Stromal cell of bone marrow (primary cell): ENCODE measurements at regions not wholly inside any gene's neighbourhood (a gene's known extent, or its start where the extent isn't known, plus 50 kb on each side); places are given as distances from the start of the nearest gene placed in this dataset.

Source experiments
- DNase-seq: peaks from one replicate; pipeline ENCODE4 v3.0.0-alpha.2; 2012; ENCODE audit warnings: low read depth

DNA sequence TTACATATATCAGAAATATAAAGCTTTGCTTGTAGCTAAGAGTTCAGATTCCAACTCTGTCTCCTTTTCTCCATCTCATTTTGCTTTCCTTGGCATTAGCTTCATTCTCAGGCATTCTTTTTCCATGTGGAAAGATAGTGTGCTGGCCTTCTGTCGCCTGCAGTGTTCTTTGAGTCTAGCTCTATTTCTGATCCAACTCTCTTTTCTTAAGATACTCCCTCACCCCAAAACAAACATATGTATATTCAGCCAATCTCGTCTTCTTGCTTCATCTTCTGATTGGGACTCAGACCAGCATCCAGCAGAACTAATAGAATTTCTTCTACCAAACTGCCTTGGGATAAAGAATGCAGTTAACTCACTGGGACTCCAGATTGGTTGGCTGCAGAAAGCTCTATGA, 532.2 kb downstream of the MID1IP1 start:
- DNase-seq = no peak

DNA sequence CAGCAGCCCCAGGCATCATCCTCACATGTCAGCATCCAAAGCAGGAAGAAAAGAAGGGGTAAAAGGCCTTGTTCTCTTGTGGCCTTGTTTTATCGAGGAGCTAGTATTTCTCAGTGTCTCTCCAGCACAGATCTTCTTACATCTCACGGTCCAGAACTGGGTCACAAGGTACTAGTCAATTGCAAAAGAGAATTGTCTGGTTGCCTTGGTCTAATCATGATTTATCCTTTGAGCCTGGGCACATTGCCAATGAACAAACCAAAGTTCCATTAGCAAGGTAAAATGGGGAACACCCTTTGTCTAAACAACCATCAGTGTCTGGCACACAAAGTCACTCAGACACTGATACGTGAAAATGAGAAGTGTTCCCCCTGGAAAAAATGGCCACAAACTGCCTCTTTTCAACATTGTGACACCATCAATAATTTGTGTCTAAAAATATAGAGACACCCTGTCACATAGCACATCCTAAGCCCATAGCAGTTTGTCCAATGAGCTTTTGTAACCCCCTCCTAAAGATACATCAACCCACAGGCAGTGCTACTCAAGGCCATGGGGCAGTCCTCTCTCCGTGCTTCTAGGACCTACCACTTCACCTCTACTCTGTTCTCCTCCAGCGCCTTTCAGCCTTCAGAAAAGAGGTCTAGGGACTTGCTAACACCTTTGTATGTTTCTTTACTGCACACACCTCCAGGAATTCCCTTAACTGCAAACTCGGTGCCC, 534.4 kb downstream of the MID1IP1 start:
- no peak for DNase-seq

DNA sequence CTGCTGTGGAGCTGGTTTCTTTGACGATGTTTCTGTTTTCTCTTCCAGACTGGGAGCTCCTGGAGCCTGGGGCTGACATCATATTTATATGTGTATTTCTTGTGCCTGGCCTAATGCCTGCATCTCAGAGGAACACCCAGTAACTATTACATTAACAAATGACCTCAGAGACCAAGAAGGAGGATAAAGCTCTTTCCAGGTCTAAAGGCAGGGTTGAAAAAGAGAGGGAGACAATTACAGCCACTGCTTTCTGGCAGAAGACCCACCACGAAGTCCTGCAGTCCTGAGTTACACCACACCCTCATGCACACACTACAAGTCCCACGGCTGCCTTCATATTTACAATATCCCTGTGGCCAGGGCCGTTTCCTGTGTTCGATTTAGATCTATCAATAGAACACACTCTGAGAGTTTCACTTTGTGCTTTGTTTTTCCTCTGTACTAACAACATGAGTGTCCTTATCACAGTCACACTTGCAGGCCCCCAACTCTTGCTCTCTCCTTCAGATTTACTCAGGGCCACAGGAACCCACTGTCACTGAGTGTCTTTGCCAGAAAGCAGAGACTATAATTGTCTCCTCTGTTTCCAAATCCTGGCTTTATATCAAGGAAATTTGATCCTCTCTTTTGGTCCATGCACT, 535.5 kb downstream of the MID1IP1 start:
- DNase-seq = no peak

DNA sequence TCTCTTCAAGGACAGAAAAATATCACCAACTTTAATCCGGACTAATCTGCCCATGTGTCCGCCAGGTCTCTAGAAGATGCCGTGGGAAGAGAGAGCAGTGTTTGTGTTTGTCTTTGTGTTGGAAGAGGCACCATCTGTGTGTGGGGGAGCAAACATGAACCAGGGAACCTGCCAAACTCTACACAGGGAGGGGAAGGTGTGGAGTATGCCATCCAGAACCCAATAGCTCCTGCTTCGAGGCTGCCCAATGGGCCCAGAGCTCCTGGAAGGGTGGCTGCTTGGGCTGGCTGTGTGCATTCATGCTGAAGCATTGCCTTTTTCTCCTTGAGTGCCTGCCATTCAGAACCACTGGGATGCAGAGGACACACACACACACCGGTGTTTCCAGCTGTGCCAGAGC, 536.2 kb downstream of the MID1IP1 start:
- DNase-seq = no peak

DNA sequence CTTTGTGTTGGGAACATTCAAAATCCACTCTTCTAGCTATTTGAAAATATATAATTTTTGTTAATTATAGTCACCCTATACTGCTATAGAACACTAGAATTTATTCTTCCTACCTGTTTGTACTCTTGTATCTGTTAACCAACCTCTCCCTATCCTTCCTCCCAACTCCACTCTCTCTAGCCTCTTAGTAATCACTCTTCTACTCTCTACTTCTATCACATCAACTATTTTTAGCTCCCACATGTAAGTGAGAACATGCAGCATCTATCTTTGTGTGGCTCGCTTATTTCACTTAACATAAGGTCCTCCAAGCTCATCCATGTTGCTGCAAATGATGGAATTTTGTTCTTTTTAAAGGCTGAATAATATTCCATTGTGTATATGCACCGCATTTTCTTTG, 537.3 kb downstream of the MID1IP1 start:
- DNase-seq = no peak

DNA sequence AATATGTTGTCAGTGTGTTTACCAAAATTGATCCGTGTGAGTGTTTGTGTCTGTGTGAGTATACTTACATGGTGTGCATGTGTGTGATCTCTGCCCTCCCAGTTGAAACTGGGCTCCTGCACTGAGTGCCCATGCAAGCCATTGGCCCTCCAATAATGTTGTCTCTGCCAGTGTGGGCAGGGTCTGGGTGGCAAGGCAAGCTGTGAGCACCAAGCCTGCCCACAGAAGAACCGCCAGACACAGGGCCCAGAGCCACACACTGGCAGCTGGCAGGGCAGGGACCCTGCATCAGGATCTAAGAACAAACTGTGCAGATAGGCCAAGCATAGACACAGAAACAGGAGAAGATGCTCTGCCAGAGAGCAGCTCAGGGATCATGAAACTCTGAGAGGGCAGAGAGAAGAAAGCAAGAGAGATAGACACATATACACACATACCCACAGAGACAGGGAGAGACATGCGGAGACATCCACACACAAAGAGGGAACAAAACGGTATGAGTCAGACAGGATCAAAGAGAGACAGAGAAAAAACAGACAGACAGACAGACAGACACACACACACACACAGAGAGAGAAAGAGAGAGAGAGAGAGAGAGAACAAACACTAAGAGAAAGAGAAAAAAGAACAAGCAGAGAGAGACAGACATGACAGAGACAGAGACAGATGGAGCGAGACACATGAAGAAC, 555.0 kb downstream of the MID1IP1 start:
- no peak for DNase-seq

DNA sequence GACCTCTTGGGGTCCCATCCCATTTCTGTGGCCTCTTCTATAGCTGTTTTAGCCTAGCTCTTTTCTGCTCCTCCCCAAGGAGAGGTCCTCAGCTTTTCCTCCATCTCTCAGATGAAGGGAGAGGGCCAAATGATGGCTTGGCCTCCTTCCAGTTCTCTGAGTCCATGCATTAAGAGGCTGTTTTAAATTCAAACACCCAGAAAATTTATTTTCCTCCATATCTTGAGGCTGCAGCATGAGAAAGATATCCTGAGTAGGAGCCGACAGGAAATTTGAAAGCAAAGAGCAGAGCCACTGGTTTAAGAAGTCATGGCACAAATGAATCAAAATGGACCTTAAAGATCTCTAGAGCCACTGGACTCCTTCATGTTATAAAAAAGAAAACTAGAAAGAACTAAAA, 558.8 kb downstream of the MID1IP1 start:
- no peak for DNase-seq

DNA sequence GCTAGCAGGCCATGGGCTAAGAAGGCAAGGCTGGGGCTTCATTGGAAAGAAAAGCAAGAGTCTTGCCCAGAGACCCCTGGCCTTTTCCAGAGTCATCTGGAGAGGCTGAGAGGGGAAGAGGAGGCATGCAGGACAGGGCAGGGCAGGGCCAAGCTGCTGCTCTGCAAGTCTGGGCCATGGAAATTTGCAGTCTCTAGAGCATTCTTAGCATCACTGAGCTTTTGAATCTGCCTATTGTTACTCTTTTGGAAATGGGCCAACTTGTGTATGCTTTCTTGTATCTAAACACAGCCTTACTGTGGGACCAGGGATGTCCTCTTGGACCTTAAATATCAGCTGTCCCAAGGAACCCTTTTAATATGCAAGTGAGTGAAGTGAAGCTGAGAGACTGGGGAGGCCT, 560.5 kb downstream of the MID1IP1 start:
- no peak for DNase-seq

DNA sequence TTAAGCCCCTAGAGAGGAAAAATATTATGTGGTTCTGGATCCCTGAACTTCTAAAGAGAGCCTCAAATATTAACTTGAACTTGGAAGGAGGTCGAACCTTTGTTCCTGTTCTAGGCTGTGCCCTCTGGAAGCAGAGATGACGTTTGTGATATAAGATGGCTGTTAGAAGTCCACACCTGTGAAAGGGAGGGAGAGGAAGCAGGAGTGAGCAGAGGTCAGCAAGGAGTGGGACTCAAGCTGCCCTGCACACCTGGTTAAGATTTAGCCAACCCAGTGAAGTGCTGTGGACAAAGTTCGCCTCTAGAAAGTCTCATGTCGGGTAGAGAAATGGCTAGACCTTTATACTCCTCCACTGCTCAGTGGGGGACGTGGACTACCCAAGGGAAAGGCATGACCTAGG, 566.2 kb downstream of the MID1IP1 start:
- DNase-seq = no peak

DNA sequence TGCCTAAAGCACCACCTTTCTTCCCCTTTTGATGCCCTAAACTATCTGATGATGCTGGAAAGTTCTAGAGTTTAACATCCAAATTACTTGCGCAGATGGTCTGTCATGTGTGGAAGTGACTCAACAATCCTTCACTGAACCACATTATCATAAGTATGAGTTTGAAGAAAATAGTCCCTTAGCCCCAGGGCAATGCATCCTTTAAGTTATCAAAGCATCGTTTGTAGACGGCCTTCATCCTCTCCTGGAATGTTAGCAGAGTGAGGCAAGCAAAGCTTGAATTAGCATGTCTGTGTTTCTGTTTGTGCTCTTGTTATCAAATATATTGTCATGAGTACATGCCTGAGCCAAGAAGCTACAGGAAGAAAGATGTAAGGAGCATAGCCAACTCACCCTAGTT, 570.9 kb downstream of the MID1IP1 start:
- no peak for DNase-seq

DNA sequence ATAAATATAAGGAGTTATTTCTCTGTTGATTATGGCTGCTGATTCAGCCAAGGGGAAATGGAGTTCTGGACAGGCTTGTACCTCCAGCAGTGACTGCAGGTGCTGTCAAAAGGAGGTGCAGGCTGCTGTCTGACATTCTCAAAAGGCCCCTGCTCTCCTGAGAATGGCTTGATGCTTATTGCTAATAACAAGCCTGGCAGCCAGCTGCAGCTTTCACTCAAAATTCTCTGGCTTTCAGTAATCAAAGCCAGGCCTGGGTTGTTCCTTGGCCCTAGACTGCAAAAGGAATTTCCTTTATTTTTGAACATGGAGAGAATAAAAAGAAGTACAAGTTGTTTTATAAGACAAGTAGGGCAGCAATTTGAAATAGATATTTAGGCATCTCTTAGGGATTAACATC, 575.9 kb downstream of the MID1IP1 start:
- no peak for DNase-seq

DNA sequence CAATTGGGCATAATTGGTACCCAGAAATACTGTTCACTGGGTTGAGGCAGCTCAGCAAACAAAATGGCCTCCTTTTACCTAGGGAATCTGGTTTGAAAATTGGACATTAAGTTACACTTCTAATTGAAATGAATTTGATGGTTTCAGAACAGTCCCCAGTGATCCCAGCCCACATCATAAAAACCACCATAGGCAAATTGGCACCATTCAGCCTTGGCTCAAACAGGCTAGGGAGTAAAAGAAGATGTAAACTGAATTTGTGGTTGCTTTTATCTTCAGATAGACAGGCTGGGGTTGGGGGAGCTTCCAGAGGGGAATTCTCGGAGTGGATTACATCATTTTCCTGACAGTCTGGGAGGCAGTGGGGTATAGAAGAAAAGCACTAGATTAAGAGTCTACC, 576.5 kb downstream of the MID1IP1 start:
- DNase-seq = no peak

DNA sequence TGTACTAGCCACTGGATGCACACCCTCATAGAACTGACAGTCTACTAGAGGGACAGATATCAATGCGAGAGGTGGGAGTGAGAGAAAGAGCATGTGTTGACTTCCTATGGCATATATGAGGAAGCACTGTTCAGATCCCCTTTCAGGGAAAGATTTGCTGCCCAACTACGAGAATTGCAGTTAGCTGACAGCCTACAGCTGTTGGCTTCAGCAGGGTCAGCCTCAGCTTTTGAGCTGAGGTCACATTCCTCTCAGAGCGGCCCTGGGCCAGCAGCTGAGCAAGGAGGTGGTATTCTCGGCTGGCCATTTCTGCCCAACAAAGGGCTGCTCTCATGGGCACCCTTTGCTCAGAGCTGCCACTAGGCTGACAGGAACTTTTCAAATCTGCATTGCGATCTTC, 580.2 kb downstream of the MID1IP1 start:
- DNase-seq = no peak

DNA sequence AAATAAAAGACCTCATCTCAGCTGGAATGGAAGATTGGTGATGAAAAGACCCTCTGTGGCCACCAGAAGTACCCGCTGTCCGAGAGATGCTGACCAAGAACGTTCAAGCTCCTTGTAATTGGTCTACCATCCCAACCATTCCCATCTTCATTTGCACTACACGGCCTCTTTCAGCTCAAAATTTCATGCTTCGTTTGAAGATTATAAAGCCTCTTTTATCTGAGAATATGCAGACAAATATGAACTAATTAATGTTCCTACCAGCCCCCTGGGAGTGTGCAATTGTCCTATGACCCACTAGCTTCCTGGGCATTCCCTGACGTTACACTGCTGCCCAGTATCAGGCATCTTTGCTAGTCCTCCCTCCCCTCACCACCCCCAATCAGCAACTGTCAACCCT, 583.7 kb downstream of the MID1IP1 start:
- DNase-seq = no peak

DNA sequence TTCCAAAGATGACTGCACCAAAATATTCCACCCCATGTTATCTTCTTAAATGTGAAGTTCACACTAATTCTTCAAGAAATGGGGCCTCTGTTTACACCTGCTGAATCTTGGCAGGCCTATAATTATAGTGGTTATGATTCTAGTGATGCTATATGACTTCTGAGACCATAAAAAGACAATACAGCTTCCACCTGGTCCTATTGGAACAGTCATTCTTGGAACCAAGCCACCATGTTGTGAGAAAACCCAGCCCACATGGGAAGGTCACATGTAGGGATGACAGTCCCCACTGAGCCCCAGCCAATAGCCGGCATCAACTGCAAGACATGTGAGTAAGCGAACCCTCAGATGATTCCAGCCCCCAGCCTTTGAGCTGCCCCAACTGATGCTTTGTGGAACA, 587.5 kb downstream of the MID1IP1 start:
- no peak for DNase-seq

DNA sequence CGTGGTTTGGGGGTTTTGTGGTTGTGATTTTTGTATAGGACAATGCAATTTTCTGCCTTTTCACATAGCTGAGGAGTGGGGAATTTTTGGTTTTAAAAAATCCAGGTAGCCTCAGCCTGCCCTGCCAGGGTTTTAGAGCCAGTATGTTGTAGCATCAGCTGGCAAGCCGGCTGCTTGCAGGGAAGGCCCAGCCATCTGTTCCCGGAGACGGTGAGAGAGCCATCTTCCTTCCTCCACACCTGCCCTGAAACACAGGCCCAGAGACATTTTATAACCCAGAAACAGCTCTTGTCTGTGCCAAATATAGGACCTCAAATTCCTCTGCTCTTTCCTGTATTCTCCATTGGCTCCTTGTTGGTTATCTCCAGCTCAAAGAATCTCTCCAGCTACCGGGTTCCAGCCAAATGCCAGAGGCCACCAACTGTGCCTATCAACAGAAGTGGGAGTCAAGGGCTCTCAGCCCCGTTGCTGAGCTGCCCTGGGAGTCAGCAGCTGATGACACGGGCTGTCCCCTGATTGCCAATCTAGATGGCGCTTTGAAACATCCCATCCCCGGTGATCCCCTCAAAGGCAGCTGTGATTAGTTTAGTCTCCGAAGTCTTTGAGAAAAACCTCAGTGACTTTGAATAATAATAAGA, 595.2 kb downstream of the MID1IP1 start:
- DNase-seq = no peak

DNA sequence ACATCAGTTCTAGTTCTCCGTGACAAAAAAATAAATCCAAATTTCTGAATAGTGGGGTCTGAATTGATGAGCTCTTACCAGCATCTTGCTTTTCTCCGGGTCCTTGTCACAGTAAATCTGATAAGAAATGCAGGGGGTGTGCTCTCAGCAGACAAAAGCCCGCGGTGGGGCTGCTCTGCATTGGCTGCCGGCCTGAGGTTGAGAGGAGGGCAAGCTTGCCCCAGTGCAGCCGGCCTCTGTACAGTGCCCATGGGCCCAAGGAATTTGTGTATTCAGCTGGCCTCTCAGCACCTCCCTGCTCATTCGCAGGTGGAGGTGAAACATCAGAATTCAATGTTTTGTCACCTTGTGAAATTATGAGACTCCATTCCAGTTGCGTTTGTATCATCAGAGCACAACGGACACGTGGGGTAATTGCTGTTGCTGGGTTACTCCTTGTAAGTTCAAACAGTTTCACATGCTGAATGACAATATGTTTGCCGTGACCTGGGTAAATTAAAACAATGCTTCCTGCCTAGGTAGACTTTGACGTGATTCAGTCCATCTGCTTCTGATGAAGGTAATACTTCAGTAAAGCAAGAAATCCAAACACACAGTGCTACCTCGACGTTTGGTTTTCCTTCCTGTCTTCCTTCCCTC, 596.4 kb downstream of the MID1IP1 start:
- DNase-seq = no peak

DNA sequence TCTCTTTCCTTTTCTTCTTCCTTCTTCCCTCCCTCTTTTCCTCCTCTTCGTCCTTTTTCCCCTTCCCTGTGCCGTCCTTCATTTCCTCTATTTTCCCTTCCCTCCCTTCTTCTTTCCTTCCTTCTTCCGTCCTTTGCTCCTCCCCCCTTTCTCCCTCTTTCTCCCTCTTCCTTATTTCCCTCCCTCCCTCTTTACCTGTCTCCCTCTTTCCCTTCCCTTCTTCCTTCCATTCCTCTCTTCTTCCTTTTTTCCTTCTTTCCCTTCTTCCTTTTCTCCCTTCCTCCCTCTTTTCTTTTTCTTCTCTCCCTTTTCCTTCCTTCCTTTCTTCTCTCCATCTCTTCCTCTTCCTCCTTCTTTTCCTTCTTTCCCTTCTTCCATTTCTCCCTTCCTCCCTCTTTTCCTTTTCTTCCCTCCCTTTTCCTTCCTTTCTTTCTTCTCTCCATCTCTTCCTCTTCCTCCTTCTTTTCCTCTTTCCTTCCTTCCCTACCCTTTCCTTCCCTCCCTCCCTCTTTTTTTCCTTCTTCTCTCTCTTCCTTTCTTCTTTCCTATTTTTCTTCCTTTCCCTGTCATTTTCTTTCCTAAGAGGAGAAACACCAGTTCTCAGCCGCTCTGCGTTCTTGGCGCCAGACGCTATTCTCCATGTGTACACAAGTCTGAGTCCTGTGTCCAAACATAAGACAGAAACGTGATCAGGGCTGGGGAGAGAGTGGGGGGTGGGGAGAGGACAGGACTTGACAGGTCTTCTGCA, 597.1 kb downstream of the MID1IP1 start:
- DNase-seq = no peak

DNA sequence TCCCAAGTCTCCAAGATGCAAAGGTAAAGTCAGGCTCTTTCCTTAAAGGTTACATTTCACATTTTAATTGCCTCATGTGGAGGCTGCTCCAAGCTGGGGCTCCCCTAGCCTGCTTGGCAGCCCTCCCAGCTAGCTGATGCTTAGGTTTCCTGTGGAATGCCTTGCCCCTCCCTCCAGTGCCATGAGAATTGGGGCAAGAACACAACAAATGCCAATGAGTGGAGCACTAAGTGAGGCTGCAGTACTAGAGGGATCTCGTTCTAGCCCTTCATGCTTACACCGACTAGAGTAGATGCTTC, 597.7 kb downstream of the MID1IP1 start:
- no peak for DNase-seq

DNA sequence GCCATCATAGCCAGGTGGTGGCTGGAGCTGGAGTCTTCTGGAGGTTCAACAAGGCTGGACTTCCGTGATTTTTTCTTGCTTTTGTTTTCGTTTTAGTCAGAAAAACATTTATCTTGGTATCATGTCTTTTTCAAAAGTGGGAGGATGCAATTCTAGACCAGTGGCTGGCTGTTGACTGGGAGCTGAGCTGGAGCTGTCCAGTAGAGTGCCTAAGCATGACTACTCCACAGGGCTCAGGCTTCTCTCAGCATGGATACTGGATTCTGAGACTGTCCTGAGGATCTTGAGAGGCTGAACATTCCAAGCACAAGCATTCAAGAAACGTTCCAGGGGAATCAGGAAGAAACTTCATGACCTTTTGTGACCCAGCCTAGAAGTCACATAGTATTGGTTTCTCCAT, 598.1 kb downstream of the MID1IP1 start:
- DNase-seq = no peak

DNA sequence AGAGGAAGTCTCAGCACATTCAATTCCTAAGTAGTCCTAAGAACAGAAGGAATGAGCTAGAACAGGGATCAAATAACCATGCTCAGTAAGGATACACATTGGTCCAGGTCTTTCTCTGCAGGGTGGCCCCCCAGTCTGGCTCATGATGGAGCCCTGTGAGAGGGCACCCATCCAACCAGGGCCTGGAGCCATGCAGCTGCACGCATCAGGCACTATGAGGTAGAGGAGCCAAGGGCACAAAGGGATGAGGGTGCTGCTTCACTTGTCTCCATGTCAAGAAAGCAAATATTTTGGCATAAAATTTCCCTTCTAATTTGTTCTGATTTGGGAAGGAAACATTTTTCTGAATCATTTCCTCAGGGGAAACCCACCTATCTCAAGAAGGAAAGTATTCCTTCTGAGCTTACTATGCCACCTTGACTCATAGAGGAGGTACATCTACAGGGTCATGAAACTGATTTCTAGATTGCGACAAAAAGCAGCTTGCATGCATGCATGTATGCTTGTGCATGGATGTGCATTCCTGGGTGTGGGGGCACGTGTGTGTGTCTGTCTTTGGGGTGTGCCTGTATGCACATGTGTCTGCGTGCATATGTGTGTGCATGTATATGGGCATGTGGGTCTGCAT, 600.3 kb downstream of the MID1IP1 start:
- DNase-seq = no peak

DNA sequence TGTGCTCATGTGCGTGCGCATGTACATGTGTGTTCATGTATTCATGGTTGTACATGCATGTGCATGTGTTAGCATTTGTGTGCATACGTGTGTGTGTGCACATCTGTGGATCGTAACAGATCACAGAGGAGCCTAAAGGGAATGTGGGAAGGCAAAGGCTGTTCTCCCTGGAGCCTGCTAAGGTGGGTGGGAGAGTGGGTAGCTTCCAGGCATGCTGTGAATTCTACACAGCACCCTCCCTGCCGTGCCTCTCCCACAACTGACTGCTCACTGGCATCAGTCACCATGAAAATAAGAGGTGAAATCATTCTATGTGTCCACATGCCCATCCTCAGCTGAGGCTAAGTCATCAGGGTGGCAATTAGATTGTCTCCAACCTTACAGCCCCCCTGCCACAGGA, 600.9 kb downstream of the MID1IP1 start:
- DNase-seq = no peak
